ENCODE measurements at regions not wholly inside any gene's neighbourhood (a gene's known extent, or its start where the extent isn't known, plus 50 kb on each side); places are given as distances from the start of the nearest gene placed in this dataset.
"Not testable (repeated sequence)": the region's sequence is repeated elsewhere in the genome, so short reads cannot be mapped to it uniquely, and the experiment has no call there.

DNA sequence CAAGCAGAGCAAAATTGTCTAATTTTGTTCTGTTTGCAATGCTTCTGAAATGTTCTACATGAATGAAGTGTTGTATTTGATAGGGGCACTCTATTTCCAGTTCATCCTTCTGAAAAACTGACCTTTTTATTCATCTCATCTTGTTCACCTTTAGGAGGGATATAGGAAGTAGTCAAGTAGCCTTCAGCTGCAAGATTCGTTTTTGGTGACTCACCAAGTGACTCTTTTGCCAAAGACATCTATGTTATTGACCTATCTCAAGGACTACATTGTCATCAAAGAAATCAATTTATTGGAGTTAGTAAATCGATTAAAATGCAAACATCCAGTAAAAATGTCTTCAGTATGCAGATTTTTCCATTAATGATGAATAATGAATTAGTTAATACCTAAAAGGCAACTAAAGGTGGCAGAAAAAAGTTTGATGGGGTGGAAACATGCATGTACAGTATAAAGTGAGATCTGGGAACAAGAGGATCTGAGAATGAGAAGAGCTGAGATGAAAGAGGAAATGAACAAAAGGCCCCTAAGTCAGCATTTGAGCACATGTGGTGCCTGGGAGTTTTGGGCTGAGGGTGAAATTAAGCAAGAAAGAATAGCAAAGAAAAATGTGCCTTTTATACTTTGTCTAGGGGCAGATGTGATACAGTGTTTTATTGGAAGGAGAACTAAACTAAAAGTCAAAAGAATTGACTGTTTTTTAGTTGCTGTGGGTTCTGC, 255.1 kb upstream of the LINC00305 start:
- Mint-ChIP-seq H3K4me1 (ENCODE audit: low read depth in 2 of 2) (no peaks in the 10 kb centered on the region), H3K27ac (no peak overlapping the region), H3K27me3 (no peaks in the 10 kb centered on the region), H3K4me3 (no peak overlapping the region), H3K36me3 (ENCODE audit: insufficient read depth) (no peaks in the 10 kb centered on the region), H3K9me3 (no peaks in the 10 kb centered on the region)
- ATAC-seq (replicated peaks) (no peak), DNase-seq (no peak)

GRCh38 chr18:64402636-64403035, 253.7 kb upstream of the LINC00305 start:
- Mint-ChIP-seq H3K36me3 (ENCODE audit: insufficient read depth) (no peaks in the 10 kb centered on the region), H3K27me3 (no peaks in the 10 kb centered on the region), H3K9me3 (peaks cover 0 to 9% of the 10 kb centered on the region in 2 donors), H3K4me1 (ENCODE audit: low read depth in 2 of 2) (no peaks in the 10 kb centered on the region), H3K27ac (no peak overlapping the region), H3K4me3 (no peak overlapping the region)
- DNase-seq = no peak
- ATAC-seq (replicated peaks) = no peak

GRCh38 chr18:64401268-64402060, 252.6 kb upstream of the LINC00305 start:
- Mint-ChIP-seq H3K4me1 (ENCODE audit: low read depth in 2 of 2) (no peaks in the 10 kb centered on the region), H3K27ac (no peak overlapping the region), H3K27me3 (no peaks in the 10 kb centered on the region), H3K36me3 (ENCODE audit: insufficient read depth) (no peaks in the 10 kb centered on the region), H3K4me3 (no peak overlapping the region), H3K9me3 (peaks cover 0 to 14% of the 10 kb centered on the region in 2 donors)
- DNase-seq (no peak), ATAC-seq (replicated peaks) (no peak)

- no peaks in the 10 kb centered on the region for H3K27me3 Mint-ChIP-seq
- H3K4me3 Mint-ChIP-seq = no peak overlapping the region
- no peak for DNase-seq
- peaks cover 0 to 16% of the 10 kb centered on the region in 2 donors for H3K9me3 Mint-ChIP-seq
- ATAC-seq (replicated peaks) = no peak
- no peaks in the 10 kb centered on the region for H3K36me3 Mint-ChIP-seq (ENCODE audit: insufficient read depth)
- H3K27ac Mint-ChIP-seq = no peak overlapping the region
- H3K4me1 Mint-ChIP-seq (ENCODE audit: low read depth in 2 of 2) = no peaks in the 10 kb centered on the region
These were observed 250.7 kb upstream of the LINC00305 start for GRCh38 chr18:64399566-64399965.

GRCh38 chr18:64398320-64398719, 249.4 kb upstream of the LINC00305 start:
- Mint-ChIP-seq H3K9me3 (peaks cover under 1 to 18% of the 10 kb centered on the region in 2 donors), H3K36me3 (ENCODE audit: insufficient read depth) (no peaks in the 10 kb centered on the region), H3K4me1 (ENCODE audit: low read depth in 2 of 2) (no peaks in the 10 kb centered on the region), H3K27ac (no peak overlapping the region), H3K27me3 (no peaks in the 10 kb centered on the region), H3K4me3 (no peak overlapping the region)
- ATAC-seq (replicated peaks) (no peak), DNase-seq (no peak)

DNA sequence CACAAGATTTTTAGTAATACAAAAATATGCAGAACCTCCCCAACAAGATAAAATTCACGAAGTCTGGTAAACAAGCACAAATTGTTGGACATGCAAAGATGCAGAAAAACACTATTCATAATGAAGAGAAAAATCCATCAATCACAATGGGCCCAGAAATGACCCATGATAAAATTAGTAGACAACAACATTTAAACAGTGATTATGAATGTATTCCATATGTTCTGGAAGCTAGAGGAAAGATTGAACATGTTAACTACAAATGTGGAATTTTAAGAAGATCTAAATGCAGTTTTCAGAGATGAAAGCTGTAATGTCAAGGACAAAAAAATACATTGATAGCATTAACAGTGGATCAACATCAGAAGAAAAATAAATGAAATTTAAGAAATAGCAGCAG, 243.3 kb upstream of the LINC00305 start:
- ATAC-seq (replicated peaks) = no peak
- Mint-ChIP-seq H3K4me3 (no peak overlapping the region), H3K4me1 (ENCODE audit: low read depth in 2 of 2) (no peaks in the 10 kb centered on the region)

GRCh38 chr18:64384101-64384500, 235.2 kb upstream of the LINC00305 start:
- Mint-ChIP-seq H3K4me3 (no peak overlapping the region), H3K36me3 (ENCODE audit: insufficient read depth) (no peaks in the 10 kb centered on the region), H3K9me3 (peaks cover 0 to 6% of the 10 kb centered on the region in 2 donors), H3K27me3 (no peaks in the 10 kb centered on the region), H3K27ac (no peak overlapping the region), H3K4me1 (ENCODE audit: low read depth in 2 of 2) (no peaks in the 10 kb centered on the region)
- ATAC-seq (replicated peaks) (no peak), DNase-seq (no peak)

More for the DNA sequence above, 243.3 kb upstream of the LINC00305 start:
- no peaks in the 10 kb centered on the region for H3K27me3 Mint-ChIP-seq
- H3K9me3 Mint-ChIP-seq = peaks cover 9 to 27% of the 10 kb centered on the region in 2 donors
- H3K36me3 Mint-ChIP-seq (ENCODE audit: insufficient read depth) = peaks cover 4% of the 10 kb centered on the region
- no peak overlapping the region for H3K27ac Mint-ChIP-seq
- no peak for DNase-seq

GRCh38 chr18:64380117-64380516, 231.2 kb upstream of the LINC00305 start:
- Mint-ChIP-seq H3K36me3 (ENCODE audit: insufficient read depth) (no peaks in the 10 kb centered on the region), H3K27ac (no peak overlapping the region), H3K4me1 (ENCODE audit: low read depth in 2 of 2) (no peaks in the 10 kb centered on the region), H3K27me3 (no peaks in the 10 kb centered on the region), H3K9me3 (peaks cover 4 to 8% of the 10 kb centered on the region in 2 donors), H3K4me3 (no peak overlapping the region)
- ATAC-seq (replicated peaks) = no peak
- DNase-seq = no peak

- no peak overlapping the region for H3K4me3 Mint-ChIP-seq
- no peak for ATAC-seq (replicated peaks)
- H3K27me3 Mint-ChIP-seq = no peaks in the 10 kb centered on the region
- no peaks in the 10 kb centered on the region for H3K36me3 Mint-ChIP-seq (ENCODE audit: insufficient read depth)
- peaks cover 4 to 8% of the 10 kb centered on the region in 2 donors for H3K9me3 Mint-ChIP-seq
- DNase-seq = no peak
- H3K27ac Mint-ChIP-seq = no peak overlapping the region
- H3K4me1 Mint-ChIP-seq (ENCODE audit: low read depth in 2 of 2) = no peaks in the 10 kb centered on the region
These were observed 230.8 kb upstream of the LINC00305 start for GRCh38 chr18:64379662-64380061.

DNA sequence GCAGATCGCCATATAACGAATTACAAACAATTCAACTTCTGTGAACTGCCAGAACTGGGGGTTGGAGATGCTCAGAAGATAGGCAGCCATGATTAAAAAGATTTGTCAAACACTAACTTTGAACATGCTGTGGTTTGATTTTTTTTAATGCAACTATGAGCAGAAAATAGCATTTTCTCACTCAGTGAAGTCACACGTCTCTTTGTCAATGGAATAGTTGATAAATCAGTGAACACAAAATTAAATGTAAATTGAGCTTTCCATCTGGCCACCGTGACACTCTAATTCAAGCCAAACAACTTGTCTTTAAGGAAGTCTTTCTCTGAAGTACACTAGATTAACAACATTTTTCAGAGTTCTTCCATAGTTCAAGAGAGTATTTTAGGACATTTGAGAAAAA, 228.6 kb upstream of the LINC00305 start:
- Mint-ChIP-seq H3K36me3 (ENCODE audit: insufficient read depth) (no peaks in the 10 kb centered on the region), H3K4me3 (no peak overlapping the region), H3K27ac (no peak overlapping the region), H3K27me3 (no peaks in the 10 kb centered on the region), H3K4me1 (ENCODE audit: low read depth in 2 of 2) (no peaks in the 10 kb centered on the region), H3K9me3 (peaks cover 7 to 8% of the 10 kb centered on the region in 2 donors)
- no peak for DNase-seq
- no peak for ATAC-seq (replicated peaks)

DNA sequence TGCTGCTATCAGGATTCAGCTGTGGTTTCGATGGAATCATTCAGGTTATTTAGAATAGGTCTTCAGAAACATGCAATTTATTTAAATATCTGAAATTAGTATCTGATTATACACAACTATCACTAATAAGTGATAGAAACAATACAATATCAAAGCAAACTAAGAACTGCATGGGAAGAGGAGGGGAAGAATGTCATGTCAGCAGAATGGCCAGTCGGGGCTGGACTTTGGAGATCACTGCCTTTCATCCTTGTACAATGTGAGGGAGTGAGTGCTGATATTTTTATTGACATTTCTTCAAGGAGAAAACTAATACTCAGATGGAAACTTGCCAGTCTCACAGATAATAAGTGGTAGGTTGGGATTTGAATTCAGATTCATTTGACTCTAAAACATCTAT, 224.0 kb upstream of the LINC00305 start:
- Mint-ChIP-seq H3K4me1 (ENCODE audit: low read depth in 2 of 2) (no peaks in the 10 kb centered on the region), H3K36me3 (ENCODE audit: insufficient read depth) (no peaks in the 10 kb centered on the region), H3K27ac (no peak overlapping the region), H3K9me3 (peaks cover 8 to 12% of the 10 kb centered on the region in 2 donors), H3K27me3 (no peaks in the 10 kb centered on the region), H3K4me3 (no peak overlapping the region)
- DNase-seq (no peak), ATAC-seq (replicated peaks) (no peak)

- not testable (repeated sequence) for DNase-seq; H3K27me3 Mint-ChIP-seq; H3K36me3 Mint-ChIP-seq (ENCODE audit: insufficient read depth); H3K27ac Mint-ChIP-seq; H3K4me1 Mint-ChIP-seq (ENCODE audit: low read depth in 2 of 2); H3K4me3 Mint-ChIP-seq; ATAC-seq (replicated peaks)
- peaks cover 14 to 15% of the 10 kb centered on the region in 2 donors for H3K9me3 Mint-ChIP-seq
These were observed 221.0 kb upstream of the LINC00305 start for GRCh38 chr18:64369830-64370440.

DNA sequence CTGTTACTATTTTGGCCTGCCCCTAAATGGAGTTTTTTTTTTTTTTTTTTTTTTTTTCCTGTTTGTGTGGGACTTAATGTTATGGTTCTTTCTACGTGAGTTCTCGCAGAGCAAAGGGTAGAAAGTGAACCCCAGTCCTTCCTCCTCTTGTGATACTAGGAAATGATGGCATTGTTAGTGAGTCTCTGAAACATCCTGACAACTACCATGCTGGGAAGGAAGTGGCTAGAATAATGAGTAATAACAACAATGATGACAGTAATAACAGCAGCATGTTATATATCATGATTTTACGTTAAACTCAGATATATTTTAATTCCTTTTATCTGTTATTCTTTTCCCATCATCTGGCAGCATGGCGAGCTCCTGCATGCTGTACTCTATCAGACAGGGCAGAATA, 216.2 kb upstream of the LINC00305 start:
- ATAC-seq (replicated peaks) = no peak
- Mint-ChIP-seq H3K27ac (no peak overlapping the region), H3K4me3 (no peak overlapping the region), H3K9me3 (peaks cover 11 to 23% of the 10 kb centered on the region in 2 donors), H3K4me1 (ENCODE audit: low read depth in 2 of 2) (no peaks in the 10 kb centered on the region), H3K36me3 (ENCODE audit: insufficient read depth) (no peaks in the 10 kb centered on the region), H3K27me3 (no peaks in the 10 kb centered on the region)
- no peak for DNase-seq

GRCh38 chr18:64337673-64338072, 188.8 kb upstream of the LINC00305 start:
- no peak for ATAC-seq (replicated peaks)
- peaks cover 8 to 9% of the 10 kb centered on the region in 2 donors for H3K9me3 Mint-ChIP-seq

More at GRCh38 chr18:64337673-64338072, 188.8 kb upstream of the LINC00305 start:
- DNase-seq = no peak
- H3K4me1 Mint-ChIP-seq (ENCODE audit: low read depth in 2 of 2) = no peaks in the 10 kb centered on the region
- H3K4me3 Mint-ChIP-seq = no peak overlapping the region
- no peaks in the 10 kb centered on the region for H3K36me3 Mint-ChIP-seq (ENCODE audit: insufficient read depth)
- no peak overlapping the region for H3K27ac Mint-ChIP-seq
- H3K27me3 Mint-ChIP-seq = no peaks in the 10 kb centered on the region

All from effector memory CD8-positive, alpha-beta T cell (primary cell).